AG09309 (cell line): ENCODE measurements at regions not wholly inside any gene's neighbourhood (a gene's known extent, or its start where the extent isn't known, plus 50 kb on each side); places are given as distances from the start of the nearest gene placed in this dataset.
A peak's percentile ranks its signal among the peaks of the same experiment; 100 is the strongest.

ENCODE experiments used
- DNase-seq: peaks from one replicate; pipeline ENCODE4 v3.0.0-alpha.2; 2010; ENCODE audit warnings: low read depth
- H3K4me3 ChIP-seq: 2 replicates; pipeline ENCODE4 v1.5.1; 2011; ENCODE audit warnings: mild to moderate bottlenecking, low read depth, low read length, moderate library complexity; ENCODE audit not compliant: control insufficient read depth
- CTCF ChIP-seq: IDR thresholded peaks from 2 replicates; pipeline ENCODE4 v1.5.1; 2011; ENCODE audit warnings: mild to moderate bottlenecking, low read depth, low read length, inconsistent platforms; ENCODE audit not compliant: insufficient read depth, control insufficient read depth; ENCODE audit errors: missing control alignments

DNA sequence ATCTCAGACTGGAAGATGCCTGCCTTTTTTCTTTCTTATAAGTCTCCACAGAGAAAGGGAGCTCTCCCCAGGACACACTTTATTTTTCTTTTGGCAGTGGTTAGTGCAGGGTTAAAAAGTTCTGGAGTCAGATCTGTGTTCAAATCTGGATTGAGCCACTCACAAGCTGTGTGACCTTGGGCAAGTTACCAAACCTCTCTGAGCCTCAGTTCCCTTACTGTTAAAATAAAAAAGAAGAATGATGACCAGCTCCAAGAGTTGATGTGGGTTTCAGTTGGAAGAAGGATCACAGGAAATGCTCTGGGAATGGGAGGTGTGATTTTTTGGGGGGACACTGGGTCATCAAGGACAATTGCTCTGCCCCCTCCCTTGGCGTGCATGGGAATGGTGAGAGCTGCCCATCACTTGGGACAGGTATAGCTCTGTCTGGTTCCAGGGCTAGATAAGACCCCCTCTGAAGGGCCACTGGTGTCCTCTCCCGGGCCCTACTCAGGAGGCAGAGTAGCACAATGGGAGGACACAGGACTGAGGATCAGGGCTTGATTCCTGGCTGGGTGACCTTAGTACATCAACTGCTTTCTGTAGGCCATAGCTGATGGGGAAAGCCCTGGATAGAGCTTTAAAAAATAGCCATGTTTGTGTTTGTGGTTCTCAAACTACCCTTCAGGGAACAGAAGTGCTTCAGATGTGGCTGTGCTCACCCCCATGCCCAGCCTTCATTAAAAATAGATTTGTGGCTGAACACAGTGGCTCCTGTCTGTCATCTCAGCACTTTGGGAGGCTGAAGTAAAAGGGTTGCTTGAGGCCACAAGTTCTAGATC is 228.3 kb downstream of the MIAT start:
- no peak overlapping the region for H3K4me3 ChIP-seq
- no peak for TF ChIP-seq CTCF
- DNase-seq, result no peak

DNA sequence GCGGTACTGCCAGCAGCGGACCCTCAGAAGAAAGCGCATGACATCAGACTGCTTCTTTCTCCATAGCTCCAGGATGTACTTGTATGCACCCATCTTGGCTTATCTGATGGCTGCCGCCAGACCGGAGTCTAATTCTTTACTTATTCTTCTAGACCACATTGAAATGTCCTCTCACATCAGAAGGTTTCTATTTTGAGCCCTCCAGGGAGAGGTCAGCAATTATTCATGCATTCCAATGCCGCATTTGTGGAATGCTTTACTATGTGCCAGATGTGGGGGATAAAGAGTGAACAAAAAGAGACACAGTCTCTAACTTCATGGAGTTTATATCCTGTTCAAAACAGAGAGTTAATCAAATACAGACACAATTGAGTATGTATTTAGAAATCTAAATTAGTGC is 230.1 kb downstream of the MIAT start:
- peak; percentile 68 for DNase-seq
- H3K4me3 ChIP-seq, result no peak overlapping the region
- TF ChIP-seq CTCF, result no peak

DNA sequence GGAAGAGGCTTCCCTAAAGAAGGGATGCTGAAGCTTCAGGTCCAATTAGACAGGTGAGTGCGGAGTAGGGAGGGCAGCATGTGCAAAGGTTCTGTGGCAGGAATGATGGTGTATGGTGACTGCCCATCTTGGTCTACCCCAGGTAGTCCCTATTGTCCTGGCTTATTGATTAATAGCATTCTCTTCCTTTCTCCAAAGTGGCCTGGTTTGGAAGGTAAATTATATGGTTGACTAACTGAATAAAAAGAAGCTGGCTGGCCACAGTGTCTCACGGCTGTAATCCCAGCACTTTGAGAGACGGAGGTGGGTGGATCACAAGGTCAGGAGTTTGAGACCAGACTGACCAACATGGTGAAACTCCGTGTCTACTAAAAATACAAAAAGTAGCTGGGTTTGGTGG is 230.5 kb downstream of the MIAT start:
- no peak for TF ChIP-seq CTCF
- no peak overlapping the region for H3K4me3 ChIP-seq
- DNase-seq, result no peak

DNA sequence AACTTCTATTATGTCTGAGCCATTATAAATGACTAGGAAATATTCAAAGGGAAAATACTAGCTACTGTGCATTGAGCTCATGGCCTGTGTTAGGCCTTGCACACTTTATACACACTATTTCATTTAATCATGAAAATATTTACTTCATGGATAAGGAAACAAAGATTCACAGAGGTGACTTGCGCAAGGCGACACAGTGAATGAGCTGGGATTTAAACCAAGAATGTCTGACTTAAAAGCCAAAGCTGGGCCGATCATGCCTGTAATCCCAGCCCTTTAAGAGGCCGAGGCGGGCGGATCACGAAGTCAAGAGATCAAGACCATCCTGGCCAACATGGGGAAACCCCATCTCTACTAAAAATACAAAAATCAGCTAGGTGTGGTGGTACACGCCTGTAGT is 231.5 kb downstream of the MIAT start:
- no peak for TF ChIP-seq CTCF
- no peak overlapping the region for H3K4me3 ChIP-seq
- no peak for DNase-seq

GRCh38 chr22:26889802-26890201 is 232.4 kb downstream of the MIAT start:
- H3K4me3 ChIP-seq, result no peak overlapping the region
- no peak for DNase-seq
- TF ChIP-seq CTCF, result no peak

DNA sequence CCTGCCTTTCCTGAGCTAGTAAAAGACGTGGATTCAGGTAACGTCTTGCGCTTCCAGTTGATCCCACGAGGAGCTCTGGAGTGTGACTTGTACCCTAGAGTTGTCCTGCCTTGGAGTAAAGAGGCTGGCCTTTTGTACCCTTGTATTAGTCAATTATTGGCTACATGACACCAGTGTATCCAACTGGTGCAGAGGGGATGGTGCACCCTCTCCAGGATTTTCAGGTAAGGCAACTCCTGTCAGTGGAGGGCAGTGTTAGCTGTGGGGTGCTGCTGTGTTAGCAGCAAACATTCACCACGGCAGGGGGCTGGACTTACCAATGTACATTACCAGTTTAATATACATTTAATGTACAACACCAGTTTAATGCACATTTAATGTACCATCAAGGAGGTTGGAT is 233.5 kb downstream of the MIAT start:
- DNase-seq, result no peak
- TF ChIP-seq CTCF, result no peak
- no peak overlapping the region for H3K4me3 ChIP-seq
